Thoracic aorta (tissue), 2 donors: ENCODE measurements at regions not wholly inside any gene's neighbourhood (a gene's known extent, or its start where the extent isn't known, plus 50 kb on each side); places are given as distances from the start of the nearest gene placed in this dataset.

Experiments used
- ATAC-seq: fragments of 150-250 bp; one replicate; pipeline ENCODE4 v1.8.0; 2017; ENCODE audit warnings: low read depth; ENCODE audit not compliant: insufficient number of reproducible peaks, low FRiP score
- DNase-seq: peaks from one replicate; pipeline ENCODE4 v3.0.0-alpha.2; 2020; ENCODE audit warnings: low spot score
- H3K27ac ChIP-seq, 2 donors: fragments of 200-600 bp; sonication (generic); 1 replicate in 1 of 2; 2 replicates in 1 of 2; pipeline ENCODE4 v1.5.1; 2016; ENCODE audit warnings: mild to moderate bottlenecking in 2 of 2, moderate library complexity in 2 of 2
- H3K27me3 ChIP-seq: fragments of 200-600 bp; sonication (generic); replicated peaks from 2 replicates; pipeline ENCODE4 v1.6.0; 2016; ENCODE audit warnings: mild to moderate bottlenecking; ENCODE audit not compliant: insufficient read depth
- H3K36me3 ChIP-seq: fragments of 200-600 bp; sonication (generic); one replicate; pipeline ENCODE4 v1.5.1; 2016
- H3K4me1 ChIP-seq, 2 donors: fragments of 200-600 bp; sonication (generic); 1 replicate in 1 of 2; 2 replicates in 1 of 2; pipeline versions ENCODE4 v1.5.1 to v1.6.0; 2016; ENCODE audit warnings: low read depth in 2 of 2, mild to moderate bottlenecking in 1 of 2; ENCODE audit not compliant: control insufficient read depth in 1 of 2
- H3K4me3 ChIP-seq: fragments of 200-600 bp; sonication (generic); 2 replicates; pipeline ENCODE4 v1.5.1; 2016; ENCODE audit warnings: mild to moderate bottlenecking
- H3K9me3 ChIP-seq: fragments of 200-600 bp; sonication (generic); 2 replicates; pipeline ENCODE4 v1.5.1; 2016
- CTCF ChIP-seq: fragments of 200-600 bp; sonication (generic); IDR thresholded peaks from one replicate; pipeline ENCODE4 v1.5.1; 2019; ENCODE audit warnings: antibody characterized with exemption

DNA sequence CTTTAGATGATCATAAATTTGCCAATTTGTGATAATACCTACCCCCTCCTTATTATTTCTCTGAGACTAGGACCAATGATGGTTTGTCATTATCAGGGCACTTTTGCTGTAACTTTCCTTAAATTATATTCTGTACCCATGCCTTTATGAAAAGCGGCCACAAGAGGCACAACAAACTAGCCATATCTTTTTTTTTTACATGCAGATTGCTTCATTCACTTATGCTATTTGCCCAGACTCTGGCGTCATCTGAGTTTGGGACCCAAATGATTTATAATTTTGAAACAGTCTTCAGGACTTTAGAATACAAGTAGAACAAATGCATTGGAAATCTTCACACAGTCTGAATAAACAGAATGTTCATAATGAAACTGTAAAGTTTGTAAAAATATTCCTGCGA lies 408.1 kb downstream of the MAT2B start:
- no peaks in the 10 kb centered on the region for H3K36me3 ChIP-seq
- H3K27ac ChIP-seq, result no peak overlapping the region
- H3K4me3 ChIP-seq, result no peak overlapping the region
- no peaks in the 10 kb centered on the region for H3K4me1 ChIP-seq
- ATAC-seq, result no peak
- no peak for TF ChIP-seq CTCF
- no peak for DNase-seq
- no peaks in the 10 kb centered on the region for H3K27me3 ChIP-seq
- H3K9me3 ChIP-seq, result no peaks in the 10 kb centered on the region

- H3K9me3 ChIP-seq, result no peaks in the 10 kb centered on the region
- no peaks in the 10 kb centered on the region for H3K36me3 ChIP-seq
- ATAC-seq (no peak), DNase-seq (no peak)
- H3K4me3 ChIP-seq, result no peak overlapping the region
- H3K27ac ChIP-seq, result no peak overlapping the region
- H3K4me1 ChIP-seq, result no peaks in the 10 kb centered on the region
- no peak for TF ChIP-seq CTCF
- H3K27me3 ChIP-seq, result no peaks in the 10 kb centered on the region
These were observed 409.5 kb downstream of the MAT2B start for GRCh38 chr5:163914910-163915309.

DNA sequence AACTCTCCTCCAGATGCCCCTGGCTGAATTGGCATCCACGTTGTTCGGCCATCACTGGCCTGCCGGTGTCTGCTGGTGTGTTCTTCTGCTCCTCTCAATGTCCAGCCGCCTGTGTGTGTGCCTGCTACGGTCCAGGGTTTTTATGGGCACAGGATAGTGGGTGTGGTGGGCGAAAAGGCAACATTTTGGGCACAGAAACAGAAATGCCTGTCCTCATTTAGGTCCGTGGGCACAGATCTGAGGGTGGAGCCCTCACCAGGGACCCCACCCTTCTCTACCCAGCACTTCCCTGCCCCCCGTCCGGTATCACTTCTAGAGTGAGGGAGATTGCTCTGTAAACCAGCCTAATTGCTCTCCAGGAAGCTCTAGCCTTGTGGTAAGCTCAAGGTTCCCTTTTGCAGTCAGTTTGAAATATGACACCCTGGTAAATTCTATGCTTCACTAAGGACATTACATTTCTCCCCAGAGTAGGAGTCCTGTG lies 410.1 kb downstream of the MAT2B start:
- no peak for ATAC-seq
- Histone ChIP-seq H3K27ac (no peak overlapping the region), H3K27me3 (no peaks in the 10 kb centered on the region)

DNA sequence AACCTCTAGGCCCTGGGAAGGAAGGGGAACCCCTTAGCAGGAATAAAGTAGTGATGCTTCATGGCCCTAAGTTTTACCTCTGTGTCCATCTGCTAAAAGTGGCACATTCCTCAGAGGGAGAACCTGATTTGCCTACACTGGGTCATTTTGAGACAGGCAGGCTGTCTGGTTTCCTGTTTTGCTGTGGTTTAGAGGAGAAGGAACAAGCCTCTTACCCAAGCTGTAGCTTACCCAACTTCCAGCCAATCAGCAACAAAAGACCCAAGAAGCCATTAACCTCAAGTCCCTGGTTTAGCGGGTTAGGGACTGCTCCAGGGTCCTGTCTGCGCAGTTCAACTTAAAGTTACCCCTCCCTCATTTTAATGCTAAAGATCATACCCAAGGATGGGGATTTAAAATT lies 411.0 kb downstream of the MAT2B start:
- DNase-seq (no peak), ATAC-seq (no peak)
- no peak overlapping the region for H3K4me3 ChIP-seq
- no peaks in the 10 kb centered on the region for H3K4me1 ChIP-seq
- TF ChIP-seq CTCF, result no peak
- H3K36me3 ChIP-seq, result no peaks in the 10 kb centered on the region
- no peaks in the 10 kb centered on the region for H3K9me3 ChIP-seq
- no peaks in the 10 kb centered on the region for H3K27me3 ChIP-seq
- no peak overlapping the region for H3K27ac ChIP-seq

More for the DNA sequence above, 410.1 kb downstream of the MAT2B start:
- no peak for TF ChIP-seq CTCF
- Histone ChIP-seq H3K36me3 (no peaks in the 10 kb centered on the region), H3K4me1 (no peaks in the 10 kb centered on the region), H3K9me3 (no peaks in the 10 kb centered on the region), H3K4me3 (no peak overlapping the region)
- no peak for DNase-seq

DNA sequence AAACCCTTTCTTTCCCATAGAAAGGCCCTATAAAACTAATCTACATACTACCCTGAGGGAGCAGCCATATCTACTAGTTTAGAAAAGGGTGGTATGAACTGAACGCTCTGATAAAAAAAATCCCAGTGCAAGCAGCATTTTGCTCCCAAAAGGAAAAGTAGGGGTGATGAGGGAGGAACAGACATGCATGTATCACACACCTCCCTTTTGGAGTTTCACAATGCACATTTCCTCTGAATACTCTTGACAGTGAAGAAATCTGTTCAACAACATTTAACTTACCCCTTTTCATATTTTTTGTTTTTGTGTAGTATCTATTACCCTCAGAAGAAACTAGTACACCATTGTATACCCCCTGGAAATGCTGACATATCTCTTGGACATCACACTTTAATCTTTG lies 411.4 kb downstream of the MAT2B start:
- ATAC-seq (no peak), DNase-seq (no peak)
- no peaks in the 10 kb centered on the region for H3K27me3 ChIP-seq
- no peaks in the 10 kb centered on the region for H3K9me3 ChIP-seq
- H3K36me3 ChIP-seq, result no peaks in the 10 kb centered on the region
- H3K4me1 ChIP-seq, result no peaks in the 10 kb centered on the region
- no peak for TF ChIP-seq CTCF
- H3K4me3 ChIP-seq, result no peak overlapping the region
- no peak overlapping the region for H3K27ac ChIP-seq
